ENCODE measurements at regions not wholly inside any gene's neighbourhood (a gene's known extent, or its start where the extent isn't known, plus 50 kb on each side); places are given as distances from the start of the nearest gene placed in this dataset.

DNA sequence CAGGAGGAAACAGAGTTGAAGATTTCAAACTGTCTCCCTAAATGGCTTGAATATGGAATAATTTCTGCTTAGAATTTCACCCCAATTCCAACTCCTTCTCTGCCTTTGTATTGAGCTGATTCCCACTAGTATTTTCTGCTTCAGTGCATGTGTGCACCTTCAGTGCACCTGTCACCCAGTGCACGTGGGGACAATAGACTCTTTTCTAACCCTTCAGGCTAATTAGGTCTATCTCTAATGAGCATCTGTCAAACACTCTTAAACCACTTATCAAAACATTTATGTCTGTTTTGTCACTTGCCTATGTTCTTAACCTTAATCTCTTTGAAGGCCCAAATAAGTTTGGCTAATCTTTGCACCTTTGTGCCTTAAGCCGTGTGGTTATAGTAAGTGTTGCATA lies 232.0 kb upstream of the NETO1 start:
- no peak for DNase-seq
- H3K27me3 ChIP-seq: no peaks in the 10 kb centered on the region
- no peaks in the 10 kb centered on the region for H3K9me3 ChIP-seq
- intact Hi-C loops (cut with DNase I): no loop called here
- no peak overlapping the region for H3K27ac ChIP-seq
- H3K4me3 ChIP-seq: no peak overlapping the region
- no peaks in the 10 kb centered on the region for H3K36me3 ChIP-seq
- WGBS, 3 donors: 64 to 77% (median 75%) methylated on average over 2 of the region's 2 CpGs
- H3K4me1 ChIP-seq (ENCODE audit: insufficient read depth): no peaks in the 10 kb centered on the region
- TF ChIP-seq EP300 (IDR thresholded peaks at IDR 0.05) (no peak), POLR2A (IDR thresholded peaks at IDR 0.05) (no peak)
- TF ChIP-seq, protein P1, sequence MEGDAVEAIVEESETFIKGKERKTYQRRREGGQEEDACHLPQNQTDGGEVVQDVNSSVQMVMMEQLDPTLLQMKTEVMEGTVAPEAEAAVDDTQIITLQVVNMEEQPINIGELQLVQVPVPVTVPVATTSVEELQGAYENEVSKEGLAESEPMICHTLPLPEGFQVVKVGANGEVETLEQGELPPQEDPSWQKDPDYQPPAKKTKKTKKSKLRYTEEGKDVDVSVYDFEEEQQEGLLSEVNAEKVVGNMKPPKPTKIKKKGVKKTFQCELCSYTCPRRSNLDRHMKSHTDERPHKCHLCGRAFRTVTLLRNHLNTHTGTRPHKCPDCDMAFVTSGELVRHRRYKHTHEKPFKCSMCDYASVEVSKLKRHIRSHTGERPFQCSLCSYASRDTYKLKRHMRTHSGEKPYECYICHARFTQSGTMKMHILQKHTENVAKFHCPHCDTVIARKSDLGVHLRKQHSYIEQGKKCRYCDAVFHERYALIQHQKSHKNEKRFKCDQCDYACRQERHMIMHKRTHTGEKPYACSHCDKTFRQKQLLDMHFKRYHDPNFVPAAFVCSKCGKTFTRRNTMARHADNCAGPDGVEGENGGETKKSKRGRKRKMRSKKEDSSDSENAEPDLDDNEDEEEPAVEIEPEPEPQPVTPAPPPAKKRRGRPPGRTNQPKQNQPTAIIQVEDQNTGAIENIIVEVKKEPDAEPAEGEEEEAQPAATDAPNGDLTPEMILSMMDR (IDR thresholded peaks at IDR 0.05): no peak

DNA sequence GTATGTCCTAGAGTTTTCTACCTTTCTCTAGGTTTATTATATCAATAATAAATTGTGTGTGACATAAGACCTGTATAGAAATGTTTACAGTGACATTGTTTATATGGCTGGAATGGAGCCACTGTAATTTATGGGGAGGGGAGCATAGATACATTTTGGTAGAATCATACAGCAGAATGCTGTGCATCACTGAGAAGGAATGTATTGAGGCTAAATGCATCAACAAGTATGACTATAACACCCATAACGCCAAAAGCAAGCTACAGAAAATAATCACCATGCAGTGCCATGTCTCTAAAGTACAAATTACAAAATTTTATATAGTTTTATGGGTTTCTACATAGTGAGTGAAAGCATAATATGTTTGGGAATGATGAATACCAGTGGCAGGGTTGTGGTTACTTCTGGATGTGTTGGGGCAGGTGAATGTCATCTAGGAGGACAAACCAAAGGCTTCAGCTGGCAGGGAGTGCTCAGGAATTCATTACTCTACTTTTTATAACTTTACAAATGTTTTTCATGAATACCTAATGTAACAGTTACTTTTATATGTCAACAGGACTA lies 226.0 kb upstream of the NETO1 start:
- H3K36me3 ChIP-seq: no peaks in the 10 kb centered on the region
- no peak for DNase-seq
- no peaks in the 10 kb centered on the region for H3K9me3 ChIP-seq
- H3K4me3 ChIP-seq: no peak overlapping the region
- intact Hi-C loops (cut with DNase I): no loop called here
- no peaks in the 10 kb centered on the region for H3K27me3 ChIP-seq
- no peaks in the 10 kb centered on the region for H3K4me1 ChIP-seq (ENCODE audit: insufficient read depth)
- no peak for TF ChIP-seq EP300 (IDR thresholded peaks at IDR 0.05)
- TF ChIP-seq, protein P1 (IDR thresholded peaks at IDR 0.05): no peak
- TF ChIP-seq POLR2A (IDR thresholded peaks at IDR 0.05): no peak
- no peak overlapping the region for H3K27ac ChIP-seq
- WGBS, 3 donors: 52 to 78% (median 66%) methylated on average over 1 of the region's 1 CpG

GRCh38 chr18:73088445-73088844 lies 220.7 kb upstream of the NETO1 start:
- TF ChIP-seq, protein P1 (IDR thresholded peaks at IDR 0.05): no peak
- TF ChIP-seq POLR2A (IDR thresholded peaks at IDR 0.05): no peak
- no peak for TF ChIP-seq EP300 (IDR thresholded peaks at IDR 0.05)
- H3K27ac ChIP-seq: no peak overlapping the region
- H3K36me3 ChIP-seq: no peaks in the 10 kb centered on the region
- 69 to 87% (median 75%) methylated on average over 1 of the region's 1 CpG for WGBS, 3 donors
- no peaks in the 10 kb centered on the region for H3K27me3 ChIP-seq
- no peak overlapping the region for H3K4me3 ChIP-seq
- H3K4me1 ChIP-seq (ENCODE audit: insufficient read depth): no peaks in the 10 kb centered on the region
- intact Hi-C loops (cut with DNase I): no loop called here
- no peaks in the 10 kb centered on the region for H3K9me3 ChIP-seq
- DNase-seq: no peak

DNA sequence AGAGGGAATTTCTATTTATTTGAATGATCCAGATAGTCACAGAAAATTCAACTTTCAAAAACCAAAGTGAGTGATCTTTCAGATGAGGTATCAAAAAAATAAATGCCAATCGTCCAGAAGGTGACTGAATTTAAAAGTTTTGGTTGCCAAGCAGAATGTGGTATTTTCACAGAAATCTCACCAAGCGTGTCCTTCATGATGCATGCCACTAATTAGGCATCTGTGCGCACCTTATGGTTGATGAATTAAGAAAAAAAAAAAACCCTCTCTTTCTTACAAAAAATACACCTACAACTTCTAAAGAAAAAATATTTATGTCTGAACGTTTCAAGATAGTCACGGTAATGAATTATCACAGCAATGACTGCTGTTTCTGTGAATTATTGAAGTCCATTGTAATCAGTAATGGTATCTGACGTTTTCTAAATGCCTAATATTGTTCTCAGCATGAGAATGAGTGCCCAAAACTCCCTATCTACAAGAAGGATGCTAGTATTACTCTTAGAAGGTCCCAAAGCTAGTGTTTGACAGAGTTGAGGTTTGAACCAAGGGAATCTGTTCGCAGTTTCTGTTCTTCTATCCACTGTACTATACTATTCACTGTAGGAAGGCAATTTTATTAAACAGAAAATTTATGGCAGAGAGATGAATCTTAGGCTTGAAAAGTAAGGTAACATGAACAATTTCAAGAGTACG lies 219.6 kb upstream of the NETO1 start:
- no peak for DNase-seq

More for the DNA sequence above, 219.6 kb upstream of the NETO1 start:
- WGBS, 3 donors: 68 to 69% (median 68%) methylated on average over 8 of the region's 8 CpGs
- Histone ChIP-seq H3K4me1 (ENCODE audit: insufficient read depth) (no peaks in the 10 kb centered on the region), H3K36me3 (no peaks in the 10 kb centered on the region), H3K4me3 (no peak overlapping the region), H3K9me3 (no peaks in the 10 kb centered on the region), H3K27me3 (no peaks in the 10 kb centered on the region), H3K27ac (no peak overlapping the region)
- TF ChIP-seq, protein P1 (IDR thresholded peaks at IDR 0.05): no peak
- TF ChIP-seq EP300 (IDR thresholded peaks at IDR 0.05): no peak
- no peak for TF ChIP-seq POLR2A (IDR thresholded peaks at IDR 0.05)
- intact Hi-C loops (cut with DNase I): no loop called here
